Left lung (tissue), 4 donors: ENCODE measurements at regions not wholly inside any gene's neighbourhood (a gene's known extent, or its start where the extent isn't known, plus 50 kb on each side); places are given as distances from the start of the nearest gene placed in this dataset.

Experiments used
- ATAC-seq: fragments of 200-7000 bp; cut with Tn5 transposase; one replicate; pipeline ENCODE4 v1.9.1; 2020; ENCODE audit warnings: moderate library complexity
- DNase-seq, 4 donors: peaks; one replicate each; pipeline ENCODE4 v3.0.0-alpha.2; 2013 to 2020
- H3K27ac ChIP-seq, 2 donors: fragments of 200-600 bp; sonication (generic) in 1 of 2; one replicate each; pipeline versions ENCODE4 v1.5.0 to v1.8.0; 2020 to 2021
- H3K27me3 ChIP-seq, 2 donors: fragments of 200-600 bp; sonication (generic) in 1 of 2; one replicate each; pipeline versions ENCODE4 v1.5.0 to v1.8.0; 2020 to 2021
- H3K36me3 ChIP-seq, 2 donors: fragments of 200-600 bp; sonication (generic) in 1 of 2; one replicate each; pipeline versions ENCODE4 v1.5.0 to v1.8.0; 2020 to 2021
- H3K4me1 ChIP-seq, 2 donors: fragments of 200-600 bp; one replicate each; pipeline ENCODE4 v1.8.0; 2021
- H3K4me3 ChIP-seq, 2 donors: fragments of 200-600 bp; sonication (generic) in 1 of 2; one replicate each; pipeline versions ENCODE4 v1.5.0 to v1.8.0; 2020 to 2021; ENCODE audit warnings: mild to moderate bottlenecking in 1 of 2
- H3K9me3 ChIP-seq, 2 donors: fragments of 200-600 bp; sonication (generic) in 1 of 2; one replicate each; pipeline versions ENCODE4 v1.5.0 to v1.8.0; 2020 to 2021
- CTCF ChIP-seq, 2 donors: fragments of 200-600 bp; sonication (generic) in 1 of 2; IDR thresholded peaks; one replicate each; pipeline versions ENCODE4 v1.5.0 to v1.8.0; 2021; ENCODE audit warnings: antibody characterized with exemption in 2 of 2
- intact Hi-C, 2 donors: fragments of 100-400 bp; cut with DNase I; formaldehyde crosslinking; loops; one replicate each; pipeline versions ENCODE4 v1.11.2 to v1.14.2; 2022
- donor health status: DM: no; HTN: yes; CAD: no.
- donor health status: DM: no; HTN: no; CAD: no.

- no peaks in the 10 kb centered on the region for H3K9me3 ChIP-seq
- no peaks in the 10 kb centered on the region for H3K36me3 ChIP-seq
- TF ChIP-seq CTCF (IDR thresholded peaks at IDR 0.05): no peak
- H3K27ac ChIP-seq: no peak overlapping the region
- no peaks in the 10 kb centered on the region for H3K27me3 ChIP-seq
- intact Hi-C loops: no loop called here
- no peak overlapping the region for H3K4me3 ChIP-seq
- ATAC-seq (no peak), DNase-seq (no peak)
- H3K4me1 ChIP-seq: no peaks in the 10 kb centered on the region
Measured at GRCh38 chr14:85883966-85884365, 354.0 kb downstream of the FLRT2 start.

GRCh38 chr14:85883101-85883500 lies 353.2 kb downstream of the FLRT2 start:
- H3K4me1 ChIP-seq: no peaks in the 10 kb centered on the region
- no peak for TF ChIP-seq CTCF (IDR thresholded peaks at IDR 0.05)
- H3K27me3 ChIP-seq: no peaks in the 10 kb centered on the region
- no peaks in the 10 kb centered on the region for H3K36me3 ChIP-seq
- intact Hi-C loops: no loop called here
- no peak overlapping the region for H3K4me3 ChIP-seq
- ATAC-seq (no peak), DNase-seq (no peak)
- no peaks in the 10 kb centered on the region for H3K9me3 ChIP-seq
- H3K27ac ChIP-seq: no peak overlapping the region

- no peaks in the 10 kb centered on the region for H3K36me3 ChIP-seq
- H3K4me3 ChIP-seq: no peak overlapping the region
- H3K4me1 ChIP-seq: no peaks in the 10 kb centered on the region
- DNase-seq (no peak), ATAC-seq (no peak)
- no peaks in the 10 kb centered on the region for H3K9me3 ChIP-seq
- intact Hi-C loops: no loop called here
- no peak overlapping the region for H3K27ac ChIP-seq
- H3K27me3 ChIP-seq: no peaks in the 10 kb centered on the region
- no peak for TF ChIP-seq CTCF (IDR thresholded peaks at IDR 0.05)
Measured at GRCh38 chr14:85881935-85882334, 352.0 kb downstream of the FLRT2 start.

- Histone ChIP-seq H3K36me3 (no peaks in the 10 kb centered on the region), H3K4me1 (no peaks in the 10 kb centered on the region), H3K27ac (no peak overlapping the region), H3K4me3 (no peak overlapping the region), H3K9me3 (no peaks in the 10 kb centered on the region), H3K27me3 (no peaks in the 10 kb centered on the region)
- ATAC-seq (no peak), DNase-seq (no peak)
- no peak for TF ChIP-seq CTCF (IDR thresholded peaks at IDR 0.05)
- intact Hi-C loops: no loop called here
Measured at GRCh38 chr14:85878874-85879273, 348.9 kb downstream of the FLRT2 start.

GRCh38 chr14:85873006-85873405 lies 343.1 kb downstream of the FLRT2 start:
- no peaks in the 10 kb centered on the region for H3K9me3 ChIP-seq
- no peaks in the 10 kb centered on the region for H3K36me3 ChIP-seq
- no peak for TF ChIP-seq CTCF (IDR thresholded peaks at IDR 0.05)
- no peak for DNase-seq
- H3K4me3 ChIP-seq: no peak overlapping the region
- ATAC-seq: no peak
- intact Hi-C loops: no loop called here
- no peaks in the 10 kb centered on the region for H3K4me1 ChIP-seq
- H3K27ac ChIP-seq: no peak overlapping the region
- H3K27me3 ChIP-seq: no peaks in the 10 kb centered on the region
